ENCODE measurements at regions not wholly inside any gene's neighbourhood (a gene's known extent, or its start where the extent isn't known, plus 50 kb on each side); places are given as distances from the start of the nearest gene placed in this dataset.

- no peak for TF ChIP-seq CHD7 (IDR thresholded peaks at IDR 0.05; ENCODE audit: insufficient replicate concordance, low read length)
- TF ChIP-seq BRCA1 (IDR thresholded peaks at IDR 0.05; ENCODE audit: low read depth, low read length): no peak
- no peak for TF ChIP-seq TAF1 (IDR thresholded peaks at IDR 0.05; ENCODE audit: low read depth, low read length)
- no peak for TF ChIP-seq ATF2 (IDR thresholded peaks at IDR 0.05; ENCODE audit: low read length)
These were observed 175.4 kb upstream of the IGSF21 start (continued) for GRCh38 chr1:17932164-17932563.
